GM19463 (cell line): ENCODE measurements at regions not wholly inside any gene's neighbourhood (a gene's known extent, or its start where the extent isn't known, plus 50 kb on each side); places are given as distances from the start of the nearest gene placed in this dataset.
A peak's percentile ranks its signal among the peaks of the same experiment; 100 is the strongest.

Experiments used
- ATAC-seq: cut with Tn5 transposase; IDR thresholded peaks from one replicate; pipeline ENCODE4 v1.9.1; 2021; ENCODE audit warnings: mild to moderate bottlenecking, moderate library complexity; ENCODE audit not compliant: unreplicated experiment

GRCh38 chr3:117631781-117632180, 922.2 kb downstream of the TUSC7 start:
- ATAC-seq: no peak

- no peak for ATAC-seq
These were observed 922.6 kb downstream of the TUSC7 start for GRCh38 chr3:117632191-117632590.

GRCh38 chr3:117633207-117633606, 923.6 kb downstream of the TUSC7 start:
- ATAC-seq: no peak

GRCh38 chr3:117637666-117638065, 928.1 kb downstream of the TUSC7 start:
- ATAC-seq: no peak

GRCh38 chr3:117644203-117644602, 934.6 kb downstream of the TUSC7 start:
- no peak for ATAC-seq

- peak; percentile 96 for ATAC-seq
These were observed 936.1 kb downstream of the TUSC7 start for GRCh38 chr3:117645561-117646242.

GRCh38 chr3:117647435-117647834, 937.9 kb downstream of the TUSC7 start:
- no peak for ATAC-seq

GRCh38 chr3:117651246-117651645, 941.7 kb downstream of the TUSC7 start:
- ATAC-seq: no peak

GRCh38 chr3:117656391-117656790, 946.8 kb downstream of the TUSC7 start:
- ATAC-seq: no peak

GRCh38 chr3:117657278-117657677, 947.7 kb downstream of the TUSC7 start:
- ATAC-seq: no peak

GRCh38 chr3:117660941-117661817, 951.6 kb downstream of the TUSC7 start:
- no peak for ATAC-seq

- ATAC-seq: no peak
These were observed 952.2 kb downstream of the TUSC7 start for GRCh38 chr3:117661818-117662095.

GRCh38 chr3:117665296-117665695, 955.7 kb downstream of the TUSC7 start:
- ATAC-seq: no peak

- ATAC-seq: no peak
These were observed 956.7 kb downstream of the TUSC7 start for GRCh38 chr3:117666325-117666724.

GRCh38 chr3:117666812-117667211, 957.2 kb downstream of the TUSC7 start:
- no peak for ATAC-seq

- ATAC-seq: no peak
These were observed 960.2 kb downstream of the TUSC7 start for GRCh38 chr3:117669774-117670173.

- no peak for ATAC-seq
These were observed 962.2 kb downstream of the TUSC7 start for GRCh38 chr3:117671722-117672318.

- ATAC-seq: no peak
These were observed 964.7 kb downstream of the TUSC7 start for GRCh38 chr3:117674321-117674720.

GRCh38 chr3:117681619-117682018, 972.0 kb downstream of the TUSC7 start:
- no peak for ATAC-seq

GRCh38 chr3:117687096-117687495, 977.5 kb downstream of the TUSC7 start:
- no peak for ATAC-seq

GRCh38 chr3:117688583-117688982, 979.0 kb downstream of the TUSC7 start:
- no peak for ATAC-seq

GRCh38 chr3:117691526-117691925, 981.9 kb downstream of the TUSC7 start:
- ATAC-seq: no peak
